GM18861 (cell line): ENCODE measurements at regions not wholly inside any gene's neighbourhood (a gene's known extent, or its start where the extent isn't known, plus 50 kb on each side); places are given as distances from the start of the nearest gene placed in this dataset.

Experiments used
- ATAC-seq: cut with Tn5 transposase; IDR thresholded peaks from one replicate; pipeline ENCODE4 v1.9.1; 2021; ENCODE audit not compliant: unreplicated experiment

DNA sequence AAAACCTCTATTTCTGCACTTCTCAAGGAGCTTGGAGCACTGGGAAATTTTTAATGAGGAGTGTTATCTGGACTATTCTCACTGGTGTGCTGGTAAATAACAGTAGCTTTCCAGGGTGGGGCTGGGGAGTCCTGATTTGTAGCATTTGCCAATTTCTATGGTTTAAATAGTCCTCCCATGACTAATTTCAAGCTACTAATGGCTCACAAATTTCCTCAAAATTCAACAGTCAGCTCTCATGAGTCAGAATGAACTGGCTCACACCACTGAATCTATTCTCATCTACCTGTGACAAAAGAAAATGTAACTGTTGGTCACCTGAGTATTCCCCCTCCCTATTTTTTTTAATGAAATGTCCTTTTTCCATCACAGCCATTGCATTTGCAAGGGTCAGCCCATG lies 449.6 kb downstream of the KIF16B start:
- ATAC-seq: no peak

GRCh38 chr20:16119909-16120308 lies 453.3 kb downstream of the KIF16B start:
- ATAC-seq: no peak

DNA sequence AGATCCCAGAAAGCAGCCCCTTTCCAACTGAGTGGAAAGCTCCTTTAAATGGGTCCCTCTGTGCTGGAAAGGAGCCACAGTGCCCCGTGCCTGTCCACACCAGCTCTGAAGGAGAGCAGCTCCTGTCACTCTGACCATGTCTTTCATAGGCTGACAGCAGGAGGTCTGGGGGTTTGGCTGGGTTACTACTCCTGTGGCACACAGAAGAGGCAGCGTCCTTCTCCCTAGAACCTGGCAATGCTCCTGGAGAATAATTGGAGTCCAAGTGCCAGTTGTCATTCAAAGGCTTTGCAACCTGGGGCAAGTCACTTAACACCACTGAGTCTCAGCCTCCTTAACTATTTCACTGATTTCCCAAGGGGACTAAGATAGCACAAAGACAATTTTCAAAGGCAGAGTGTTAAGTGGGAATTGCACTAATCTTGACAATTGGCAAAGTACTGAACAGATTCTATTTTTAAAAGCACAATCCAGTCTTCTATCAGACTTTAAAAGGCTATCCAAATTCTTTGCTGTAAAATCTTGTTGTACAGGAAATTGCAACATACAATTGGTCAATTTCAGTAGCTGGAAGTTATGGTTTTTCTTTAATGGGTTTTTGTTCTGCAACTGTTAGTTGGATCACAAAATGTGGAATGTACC lies 457.2 kb downstream of the KIF16B start:
- no peak for ATAC-seq

DNA sequence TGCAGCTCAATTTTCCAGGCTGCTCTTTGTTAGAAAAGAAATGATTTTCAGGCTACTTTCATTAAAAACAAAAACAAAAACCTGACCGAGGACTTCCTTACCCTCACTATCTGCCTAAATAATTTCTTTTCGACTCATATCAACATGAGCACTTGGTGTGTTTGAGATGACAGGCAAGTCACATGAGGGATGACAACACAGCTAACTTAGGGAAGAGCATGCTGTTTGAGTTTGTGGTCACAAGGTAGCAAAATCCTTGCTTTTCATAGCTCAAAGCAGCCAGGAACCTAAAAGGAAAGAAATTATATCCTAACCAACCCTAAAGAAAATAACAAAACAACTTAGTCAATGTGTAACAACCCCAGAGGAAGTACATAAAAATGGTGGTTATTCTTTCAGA lies 459.5 kb downstream of the KIF16B start:
- ATAC-seq: no peak

GRCh38 chr20:16111852-16112412 lies 461.3 kb downstream of the KIF16B start:
- ATAC-seq: no peak

DNA sequence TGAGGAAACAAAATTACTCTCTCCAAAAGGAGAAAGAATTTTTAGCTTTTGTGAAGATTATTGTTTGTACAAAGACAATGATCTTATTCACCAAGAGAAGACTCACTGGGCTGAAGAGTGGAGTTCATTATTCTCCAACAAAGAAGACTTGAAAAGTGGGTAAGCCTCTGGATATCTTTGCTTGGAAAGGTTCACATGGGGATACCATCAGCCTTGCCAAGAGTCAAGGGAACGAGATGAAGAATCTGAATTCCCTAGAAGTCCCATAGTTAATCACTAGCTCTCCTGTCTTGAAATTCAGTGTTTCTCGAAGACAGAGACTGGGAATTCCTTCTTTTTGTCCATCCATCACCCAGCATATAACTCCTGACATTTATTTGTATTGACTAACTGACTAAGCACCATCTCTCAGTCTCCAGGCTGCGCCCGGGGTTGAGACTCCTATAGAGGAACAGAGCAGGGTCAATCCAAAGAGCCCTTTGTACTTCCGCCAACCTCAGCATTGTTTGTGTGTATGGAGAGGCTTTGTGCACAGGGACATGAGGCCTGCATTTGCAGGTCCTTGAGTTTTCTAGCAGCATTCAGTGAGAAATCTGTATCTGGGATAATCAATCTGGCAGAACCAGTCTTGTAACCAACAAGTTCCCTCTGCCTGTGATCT lies 461.9 kb downstream of the KIF16B start:
- ATAC-seq: no peak

GRCh38 chr20:16107172-16107870 lies 465.9 kb downstream of the KIF16B start:
- ATAC-seq: no peak

DNA sequence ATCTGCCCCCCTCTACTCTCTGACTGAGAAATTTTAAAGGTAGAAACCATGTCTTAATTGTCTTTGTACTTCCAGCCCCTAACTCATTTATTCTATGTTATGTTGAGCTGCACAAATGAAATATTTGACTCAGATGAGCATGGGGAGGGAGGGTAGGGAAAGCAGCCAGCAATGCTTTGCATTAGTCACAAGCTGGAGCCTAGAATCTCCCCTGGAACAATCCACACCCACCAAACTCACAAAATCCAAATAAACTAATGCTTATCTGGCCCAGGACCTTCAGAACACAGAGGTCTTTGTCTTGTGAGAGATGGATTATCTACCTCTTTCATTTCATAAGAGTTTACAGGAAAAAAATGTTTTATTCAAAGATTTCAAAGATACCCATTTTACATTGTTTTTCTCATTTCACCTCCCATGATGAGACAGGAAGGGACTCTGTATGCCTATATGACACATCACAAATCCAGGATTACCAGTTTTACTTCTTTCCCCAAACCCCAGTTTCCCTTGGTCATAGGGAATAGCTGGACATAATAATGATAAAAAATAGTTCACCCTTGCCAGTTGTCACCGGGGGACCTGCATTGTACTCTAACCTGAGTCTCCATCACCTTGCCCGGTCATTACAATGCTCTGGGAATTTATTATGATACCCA lies 466.9 kb downstream of the KIF16B start:
- no peak for ATAC-seq

- no peak for ATAC-seq
Measured at GRCh38 chr20:16104783-16105182, 468.5 kb downstream of the KIF16B start.
